ENCODE measurements at regions not wholly inside any gene's neighbourhood (a gene's known extent, or its start where the extent isn't known, plus 50 kb on each side); places are given as distances from the start of the nearest gene placed in this dataset.

DNA sequence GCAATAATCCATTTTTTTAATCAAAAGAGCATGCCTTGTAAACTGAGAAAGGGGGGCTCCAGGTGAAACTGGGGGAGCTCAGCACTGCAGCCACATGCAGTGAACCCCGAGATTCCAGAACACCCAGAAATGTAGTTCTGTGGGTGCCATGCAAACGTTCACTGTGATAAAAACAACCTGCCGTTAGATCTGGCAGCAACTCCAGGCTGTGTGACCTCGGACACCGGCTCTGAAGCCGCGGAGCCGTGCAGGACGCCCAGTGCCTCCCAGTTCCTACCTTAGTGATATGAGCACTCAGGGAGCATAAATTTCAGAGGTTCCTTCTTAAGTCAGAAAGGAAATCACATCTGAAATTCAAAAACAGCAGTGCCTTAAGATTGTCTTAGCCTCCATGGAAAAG is 85.4 kb upstream of the THBS2 start:
- DNase-seq = no peak

GRCh38 chr6:169337886-169338445 is 84.3 kb upstream of the THBS2 start:
- no peak for DNase-seq

DNA sequence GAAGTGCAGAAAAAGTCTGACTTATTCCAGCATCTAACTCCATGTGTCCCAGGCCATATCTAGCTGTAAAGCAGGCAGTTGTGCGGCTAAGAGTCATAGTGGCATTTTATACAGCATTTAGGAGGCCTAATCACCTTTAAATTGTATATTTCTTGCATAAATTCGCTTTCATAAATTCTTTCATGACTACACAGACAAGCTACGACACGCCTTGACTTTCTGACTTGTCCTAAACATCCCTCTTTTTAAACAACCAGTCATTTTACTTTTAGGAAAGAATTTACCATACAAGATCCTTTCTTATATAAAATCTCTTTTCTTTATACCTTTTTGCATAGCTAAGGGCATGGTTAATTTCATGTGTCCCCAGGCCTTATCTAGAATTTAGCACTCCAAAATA is 81.7 kb upstream of the THBS2 start:
- no peak for DNase-seq

DNA sequence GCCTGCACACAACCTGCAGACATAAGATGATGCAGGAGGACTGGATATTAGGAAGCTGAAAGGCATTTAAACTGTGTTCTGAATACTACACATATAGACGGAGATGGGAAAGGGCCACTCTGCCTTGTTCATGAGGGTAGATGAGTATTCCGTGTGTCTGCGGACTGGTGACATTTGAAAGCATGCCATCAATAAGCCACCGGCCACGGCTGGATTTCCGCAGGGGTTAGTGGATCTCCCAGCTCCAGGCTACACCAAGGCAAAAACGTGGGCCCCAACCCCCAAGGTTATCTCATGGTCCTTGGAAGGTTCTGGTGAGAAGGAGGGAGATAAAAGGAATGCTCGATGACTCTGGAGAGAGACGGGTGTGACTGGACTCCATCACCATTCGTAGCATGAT is 78.6 kb upstream of the THBS2 start:
- DNase-seq = no peak

DNA sequence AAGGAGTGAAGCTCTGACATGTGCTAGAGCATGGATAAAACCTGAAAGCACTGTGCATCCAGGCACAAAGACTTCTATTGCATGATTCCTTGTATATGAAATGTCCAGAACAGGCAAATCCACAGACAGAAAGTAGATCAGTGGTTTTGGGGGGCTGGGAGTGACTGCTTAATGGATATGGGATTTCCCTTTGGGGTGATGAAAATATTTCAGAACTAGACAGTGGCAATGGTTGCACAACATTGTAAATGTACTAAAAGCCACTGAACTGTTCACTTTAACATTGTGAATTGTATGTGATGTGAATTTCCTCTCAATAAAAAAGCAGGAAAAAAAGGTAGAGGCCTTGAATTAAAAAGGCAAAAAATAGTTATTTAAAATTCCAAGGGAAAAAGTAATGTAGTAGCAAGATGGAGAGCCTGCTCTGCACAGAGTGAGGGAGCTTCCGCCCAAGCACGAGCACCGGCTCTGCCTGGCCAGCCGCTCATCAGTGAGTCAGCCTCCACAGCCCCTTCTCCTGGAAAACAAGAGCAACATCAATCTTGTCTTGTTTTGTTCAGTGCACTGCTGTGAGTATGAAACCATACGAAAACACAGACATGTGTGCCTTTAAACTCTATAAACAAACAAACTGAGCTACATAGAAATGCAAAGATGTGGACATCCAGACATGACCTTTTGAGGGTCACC is 74.6 kb upstream of the THBS2 start:
- no peak for DNase-seq

- DNase-seq = no peak
Observed at GRCh38 chr6:169326067-169326799, 72.6 kb upstream of the THBS2 start.

DNA sequence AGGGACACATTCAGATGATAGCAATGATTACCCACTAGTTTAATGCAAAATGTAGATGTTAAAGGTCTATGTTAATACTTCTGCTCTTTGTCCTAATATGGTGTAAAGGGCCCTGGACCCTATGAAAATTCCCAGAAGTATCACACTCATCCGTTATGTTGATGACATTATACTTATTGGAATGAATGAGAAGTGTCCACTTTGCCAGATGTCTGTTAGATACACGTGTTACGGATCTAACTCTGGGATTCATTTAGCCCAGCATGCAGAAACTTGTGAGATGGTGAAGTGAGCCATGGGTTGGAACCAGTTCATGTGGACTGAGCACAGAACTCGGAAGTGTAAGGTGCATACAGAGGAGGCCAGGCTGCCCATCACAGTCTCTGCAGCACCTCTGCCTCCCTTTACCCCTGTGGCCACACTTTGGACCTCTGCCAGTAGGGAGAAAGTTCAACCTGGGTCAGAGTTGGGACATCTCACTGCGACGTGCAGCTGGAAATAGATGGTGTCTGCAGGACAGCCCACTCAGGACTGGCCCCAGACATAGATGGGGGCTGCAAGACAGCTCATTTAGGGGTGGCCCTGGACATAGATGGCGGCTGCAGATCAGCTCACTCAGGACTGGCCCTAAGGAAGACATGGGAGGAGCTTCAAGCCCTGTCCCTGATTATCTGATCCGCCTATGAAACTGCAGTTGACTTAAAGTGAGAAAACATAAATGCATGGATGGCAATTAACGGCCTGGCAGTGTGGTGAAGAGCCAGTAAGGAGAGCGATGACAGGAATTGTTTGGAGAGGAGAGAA is 71.2 kb upstream of the THBS2 start:
- DNase-seq = no peak

- DNase-seq = no peak
Observed at GRCh38 chr6:169324086-169324485, 70.4 kb upstream of the THBS2 start.

- DNase-seq = no peak
Observed at GRCh38 chr6:169323221-169323620, 69.6 kb upstream of the THBS2 start.

- no peak for DNase-seq
Observed at GRCh38 chr6:169321546-169321945, 67.9 kb upstream of the THBS2 start.

DNA sequence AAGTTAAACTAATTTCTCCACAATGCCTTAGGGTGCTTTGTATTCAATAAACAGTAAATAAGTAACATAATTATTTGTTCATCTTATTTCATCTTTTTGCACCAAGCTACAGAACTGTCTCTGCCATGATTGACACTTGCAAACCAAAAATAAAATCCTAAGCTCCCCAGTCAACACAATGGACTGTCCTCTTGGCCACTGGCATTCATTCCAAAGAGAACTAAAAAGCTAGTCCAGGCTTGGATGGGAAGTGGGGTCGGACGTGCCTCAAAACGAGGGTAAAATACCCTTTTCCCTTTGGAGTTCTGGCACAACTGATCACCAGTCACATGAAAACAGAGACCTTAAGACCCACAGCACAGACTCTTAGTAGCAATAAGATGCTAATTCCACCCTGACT is 66.4 kb upstream of the THBS2 start:
- DNase-seq = no peak

GRCh38 chr6:169317441-169318202 is 64.0 kb upstream of the THBS2 start:
- DNase-seq = no peak

DNA sequence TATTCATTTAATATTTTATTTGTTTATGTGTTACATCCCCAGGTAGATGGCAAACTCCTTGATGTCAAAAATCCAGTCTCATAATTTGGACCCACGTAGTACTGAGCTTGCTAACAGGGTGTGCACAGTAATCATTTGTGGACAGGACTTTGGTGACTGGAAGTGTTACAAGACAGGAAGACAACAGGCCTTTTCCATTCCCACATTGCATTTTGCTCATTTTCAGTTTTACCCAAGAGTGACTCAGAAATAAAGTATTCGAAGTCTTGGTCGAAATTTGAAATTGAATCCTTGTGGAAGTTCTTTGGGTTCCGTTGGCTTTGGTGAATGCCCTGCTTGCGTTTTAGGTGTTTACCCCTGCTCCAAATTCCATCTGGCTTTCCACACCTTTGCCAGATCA is 63.0 kb upstream of the THBS2 start:
- DNase-seq = no peak

GRCh38 chr6:169315830-169316614 is 62.4 kb upstream of the THBS2 start:
- DNase-seq = no peak

DNA sequence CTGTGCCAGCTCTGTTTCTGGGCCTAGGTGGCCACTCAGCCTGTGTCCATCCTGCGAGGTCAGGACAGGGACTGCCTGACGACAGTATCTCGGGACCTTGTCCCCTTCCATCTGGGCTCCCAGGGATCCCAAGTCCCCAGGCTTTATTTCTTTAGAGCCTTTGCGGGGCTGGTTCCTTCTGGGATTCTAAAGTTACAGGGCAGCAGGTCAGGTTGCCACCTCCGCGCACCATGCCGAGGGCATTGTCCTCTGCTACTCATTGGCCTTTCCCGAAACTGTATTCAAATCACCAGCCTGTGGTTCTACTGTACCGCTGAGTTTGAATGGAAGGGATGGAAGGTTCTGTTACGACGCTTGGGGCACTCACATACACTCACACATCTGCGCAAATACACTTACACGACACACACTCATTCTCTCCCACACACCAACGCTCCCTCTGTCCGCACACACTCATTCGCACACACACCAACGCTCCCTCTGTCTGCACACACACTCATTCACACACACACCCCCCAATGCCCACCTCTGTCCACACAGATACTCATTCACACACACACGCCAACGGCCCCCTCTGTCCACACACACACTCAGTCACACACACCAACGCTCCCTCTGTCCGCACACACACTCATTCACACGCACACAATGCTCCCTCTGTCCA is 59.8 kb upstream of the THBS2 start:
- no peak for DNase-seq

DNA sequence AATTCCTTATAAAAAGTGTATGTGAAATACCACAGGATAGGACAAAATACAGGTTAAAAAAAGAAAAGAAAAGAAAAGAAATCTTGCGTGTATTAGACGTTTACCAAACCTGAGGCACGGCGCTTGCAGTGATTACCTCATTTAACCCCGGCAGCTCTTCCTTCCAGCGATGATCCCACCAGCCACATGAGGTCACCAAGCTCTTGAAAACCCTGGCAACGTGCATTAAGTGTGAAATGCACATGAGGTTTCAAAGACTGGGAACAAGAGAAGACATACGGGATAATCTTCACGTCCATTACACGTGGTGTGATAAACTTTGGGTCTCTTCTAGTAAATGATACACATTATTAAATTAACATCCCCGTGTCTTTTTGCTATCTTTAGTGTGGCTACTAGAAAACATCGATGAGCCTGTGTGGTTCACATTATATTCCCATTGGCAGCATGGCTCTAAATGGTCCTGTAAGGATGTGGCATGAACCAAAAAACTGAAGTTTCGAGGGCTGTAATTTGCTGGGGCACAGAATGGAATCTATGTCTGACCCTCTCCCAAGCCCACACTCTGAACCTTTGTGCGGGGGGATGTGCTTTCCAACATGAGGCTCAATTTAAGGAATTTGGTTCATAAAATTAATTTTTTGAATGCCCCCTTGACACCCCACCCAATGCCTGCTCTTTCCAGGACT is 59.2 kb upstream of the THBS2 start:
- DNase-seq = no peak

- no peak for DNase-seq
Observed at GRCh38 chr6:169310983-169311382, 57.3 kb upstream of the THBS2 start.
